Fibroblast of the aortic adventitia (primary cell): ENCODE measurements at regions not wholly inside any gene's neighbourhood (a gene's known extent, or its start where the extent isn't known, plus 50 kb on each side); places are given as distances from the start of the nearest gene placed in this dataset.

Source experiments
- DNase-seq: peaks from one replicate; pipeline ENCODE4 v3.0.0-alpha.2; 2010; ENCODE audit warnings: low read depth
- H3K4me3 ChIP-seq: 2 replicates; pipeline ENCODE4 v1.5.1; 2011; ENCODE audit warnings: low read depth, mild to moderate bottlenecking, control low read depth, low read length, moderate library complexity
- CTCF ChIP-seq: IDR thresholded peaks from 2 replicates; pipeline ENCODE4 v1.5.1; 2011; ENCODE audit warnings: mild to moderate bottlenecking, low read length, control low read depth, inconsistent platforms; ENCODE audit not compliant: insufficient read depth

- no peak for DNase-seq
- TF ChIP-seq CTCF: no peak
Observed at GRCh38 chr10:130656582-130657133, 520.5 kb downstream of the GLRX3 start.

GRCh38 chr10:130658687-130659290 lies 522.6 kb downstream of the GLRX3 start:
- no peak for TF ChIP-seq CTCF
- no peak overlapping the region for H3K4me3 ChIP-seq
- no peak for DNase-seq

More at GRCh38 chr10:130656582-130657133, 520.5 kb downstream of the GLRX3 start:
- H3K4me3 ChIP-seq: no peak overlapping the region

- H3K4me3 ChIP-seq: no peak overlapping the region
- DNase-seq: no peak
- TF ChIP-seq CTCF: no peak
Observed at GRCh38 chr10:130659528-130659927, 523.3 kb downstream of the GLRX3 start.

- DNase-seq: no peak
- TF ChIP-seq CTCF: no peak
- no peak overlapping the region for H3K4me3 ChIP-seq
Observed at GRCh38 chr10:130660266-130660665, 524.1 kb downstream of the GLRX3 start.

GRCh38 chr10:130661419-130661818 lies 525.2 kb downstream of the GLRX3 start:
- DNase-seq: no peak
- no peak overlapping the region for H3K4me3 ChIP-seq
- no peak for TF ChIP-seq CTCF

GRCh38 chr10:130662775-130663174 lies 526.6 kb downstream of the GLRX3 start:
- DNase-seq: no peak
- no peak for TF ChIP-seq CTCF
- H3K4me3 ChIP-seq: no peak overlapping the region

GRCh38 chr10:130664526-130664925 lies 528.3 kb downstream of the GLRX3 start:
- no peak for TF ChIP-seq CTCF
- DNase-seq: no peak
- H3K4me3 ChIP-seq: no peak overlapping the region
